ENCODE measurements at regions not wholly inside any gene's neighbourhood (a gene's known extent, or its start where the extent isn't known, plus 50 kb on each side); places are given as distances from the start of the nearest gene placed in this dataset.

DNA sequence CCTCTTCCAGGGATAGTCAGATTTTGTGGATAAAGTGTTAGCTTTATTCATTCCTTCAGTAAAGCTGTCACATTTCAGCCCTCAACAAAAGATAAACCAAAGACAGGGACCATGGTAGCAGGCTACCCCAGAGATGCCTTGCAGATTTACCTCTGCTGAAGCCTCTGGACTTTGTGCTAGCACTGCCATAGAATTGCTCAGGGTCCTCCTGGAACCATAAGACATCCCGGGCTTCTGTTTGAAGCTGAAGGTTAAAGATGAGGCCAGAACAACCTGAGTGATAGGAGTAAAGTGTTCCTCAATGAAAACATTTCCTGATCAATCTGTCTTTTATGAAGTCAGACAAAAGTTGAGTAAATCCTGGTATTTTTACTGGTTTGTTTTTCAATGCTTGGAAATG lies 57.5 kb upstream of the ARL15 start:
- no peak for TF ChIP-seq EZH2 (IDR thresholded peaks at IDR 0.05; ENCODE audit: low read length, missing control alignments)
- TF ChIP-seq, protein P1, sequence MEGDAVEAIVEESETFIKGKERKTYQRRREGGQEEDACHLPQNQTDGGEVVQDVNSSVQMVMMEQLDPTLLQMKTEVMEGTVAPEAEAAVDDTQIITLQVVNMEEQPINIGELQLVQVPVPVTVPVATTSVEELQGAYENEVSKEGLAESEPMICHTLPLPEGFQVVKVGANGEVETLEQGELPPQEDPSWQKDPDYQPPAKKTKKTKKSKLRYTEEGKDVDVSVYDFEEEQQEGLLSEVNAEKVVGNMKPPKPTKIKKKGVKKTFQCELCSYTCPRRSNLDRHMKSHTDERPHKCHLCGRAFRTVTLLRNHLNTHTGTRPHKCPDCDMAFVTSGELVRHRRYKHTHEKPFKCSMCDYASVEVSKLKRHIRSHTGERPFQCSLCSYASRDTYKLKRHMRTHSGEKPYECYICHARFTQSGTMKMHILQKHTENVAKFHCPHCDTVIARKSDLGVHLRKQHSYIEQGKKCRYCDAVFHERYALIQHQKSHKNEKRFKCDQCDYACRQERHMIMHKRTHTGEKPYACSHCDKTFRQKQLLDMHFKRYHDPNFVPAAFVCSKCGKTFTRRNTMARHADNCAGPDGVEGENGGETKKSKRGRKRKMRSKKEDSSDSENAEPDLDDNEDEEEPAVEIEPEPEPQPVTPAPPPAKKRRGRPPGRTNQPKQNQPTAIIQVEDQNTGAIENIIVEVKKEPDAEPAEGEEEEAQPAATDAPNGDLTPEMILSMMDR (conservative IDR thresholded peaks at IDR 0.05 in 1 of 2, IDR thresholded peaks at IDR 0.05 in 1 of 2; ENCODE audit: low read depth in 1 of 2, low read length in 2 of 2) = no peak
